MM.1S (cell line): ENCODE measurements at regions not wholly inside any gene's neighbourhood (a gene's known extent, or its start where the extent isn't known, plus 50 kb on each side); places are given as distances from the start of the nearest gene placed in this dataset.
"Not testable (repeated sequence)": the region's sequence is repeated elsewhere in the genome, so short reads cannot be mapped to it uniquely, and the experiment has no call there.

Experiments
- DNase-seq: peaks from one replicate; pipeline ENCODE4 v3.0.0-alpha.2; 2015
- H2AFZ ChIP-seq: fragments of 300-600 bp; sonication (generic); 2 replicates; pipeline ENCODE4 v1.6.0; 2016; ENCODE audit warnings: antibody characterized with exemption, low read length
- H3F3A ChIP-seq: fragments of 300-600 bp; sonication (generic); 2 replicates; pipeline ENCODE4 v1.6.1; 2016; ENCODE audit warnings: mild to moderate bottlenecking, antibody characterized with exemption, low read length, moderate library complexity, mixed read lengths; ENCODE audit not compliant: insufficient read depth
- H3K27ac ChIP-seq: fragments of 300-600 bp; sonication (generic); 2 replicates; pipeline ENCODE4 v1.5.1; 2016; ENCODE audit warnings: mild to moderate bottlenecking, low read length
- H3K27me3 ChIP-seq: fragments of 300-600 bp; sonication (generic); replicated peaks from 2 replicates; pipeline ENCODE4 v1.6.0; 2016; ENCODE audit warnings: low read length; ENCODE audit not compliant: insufficient read depth
- H3K36me3 ChIP-seq: fragments of 300-600 bp; sonication (generic); replicated peaks from 2 replicates; pipeline ENCODE4 v1.6.1; 2016; ENCODE audit warnings: mild to moderate bottlenecking, low read length, mixed read lengths; ENCODE audit not compliant: insufficient read depth
- H3K4me1 ChIP-seq: fragments of 300-600 bp; sonication (generic); 2 replicates; pipeline ENCODE4 v1.6.1; 2016; ENCODE audit warnings: low read length, mixed read lengths
- H3K4me2 ChIP-seq: fragments of 300-600 bp; sonication (generic); 2 replicates; pipeline ENCODE4 v1.6.0; 2016; ENCODE audit warnings: low read depth, low read length
- H3K4me3 ChIP-seq: fragments of 300-600 bp; sonication (generic); 2 replicates; pipeline ENCODE4 v1.5.1; 2016; ENCODE audit warnings: low read length, mixed read lengths
- H3K79me2 ChIP-seq: fragments of 300-600 bp; sonication (generic); 2 replicates; pipeline ENCODE4 v1.6.1; 2016; ENCODE audit warnings: mixed run types, low read length, mixed read lengths
- H3K9ac ChIP-seq: fragments of 300-600 bp; sonication (generic); 2 replicates; pipeline ENCODE4 v1.6.1; 2016; ENCODE audit warnings: low read length, mixed read lengths
- H3K9me2 ChIP-seq: fragments of 300-600 bp; sonication (generic); replicated peaks from 2 replicates; pipeline ENCODE4 v1.6.1; 2016; ENCODE audit warnings: mild to moderate bottlenecking, low read length, mixed read lengths; ENCODE audit not compliant: insufficient read depth
- H3K9me3 ChIP-seq: fragments of 300-600 bp; sonication (generic); replicated peaks from 2 replicates; pipeline ENCODE4 v1.6.1; 2016; ENCODE audit warnings: mild to moderate bottlenecking, low read length, mixed read lengths; ENCODE audit not compliant: insufficient read depth
- H4K20me1 ChIP-seq: fragments of 300-600 bp; sonication (generic); 2 replicates; pipeline ENCODE4 v1.6.1; 2016; ENCODE audit warnings: mild to moderate bottlenecking, low read length, moderate library complexity, mixed read lengths; ENCODE audit not compliant: insufficient read depth
- EZH2 ChIP-seq: fragments of 300-600 bp; sonication (generic); optimal IDR thresholded peaks from 2 replicates; pipeline ENCODE3; 2017; ENCODE audit warnings: low read depth, mild to moderate bottlenecking, antibody characterized with exemption, low read length, mixed read lengths
- EZH2phosphoT487 ChIP-seq: fragments of 300-600 bp; sonication (generic); IDR thresholded peaks from 2 replicates; pipeline ENCODE4 v1.6.1; 2018; ENCODE audit warnings: antibody characterized with exemption, low read length
- TF ChIP-seq, protein P1 (sequence below): fragments of 300-600 bp; sonication (generic); IDR thresholded peaks from 2 replicates; pipeline ENCODE4 v1.5.1; 2016; ENCODE audit warnings: antibody characterized with exemption, low read length, mixed read lengths

DNA sequence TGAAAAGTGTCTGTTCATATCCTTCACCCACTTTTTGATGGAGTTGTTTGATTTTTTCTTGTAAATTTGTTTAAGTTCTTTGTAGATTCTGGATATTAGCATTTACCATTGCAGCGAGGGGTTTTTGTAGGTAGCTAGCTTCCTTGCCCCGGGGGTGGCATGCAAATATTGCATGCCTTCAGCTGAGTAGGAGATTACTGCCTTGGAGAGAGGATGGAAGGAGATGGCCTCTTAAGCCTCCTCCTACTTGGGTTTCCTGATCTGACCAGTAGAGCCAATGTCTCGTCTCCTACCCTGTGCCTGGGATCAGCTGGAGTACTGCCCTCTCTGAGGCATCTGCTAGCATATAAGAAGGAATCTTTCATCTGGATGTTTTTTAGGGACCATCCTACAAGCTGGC is 134.4 kb upstream of the CCND2 start:
- Histone ChIP-seq H3K4me1 (peaks cover 36% of the 10 kb centered on the region), H3K27me3 (no peaks in the 10 kb centered on the region), H4K20me1 (no peaks in the 10 kb centered on the region), H3K9me2 (no peaks in the 10 kb centered on the region), H3F3A (peaks cover 21% of the 10 kb centered on the region; the same call in 1 of the 2 replicates), H3K4me2 (no peak overlapping the region), H3K9ac (no peak overlapping the region), H3K79me2 (no peaks in the 10 kb centered on the region), H3K27ac (no peak overlapping the region), H3K4me3 (no peak overlapping the region), H3K9me3 (no peaks in the 10 kb centered on the region), H2AFZ (no peak overlapping the region), H3K36me3 (no peaks in the 10 kb centered on the region)
- DNase-seq, result no peak
- TF ChIP-seq EZH2phosphoT487 (no peak), EZH2 (no peak)
- TF ChIP-seq, protein P1, sequence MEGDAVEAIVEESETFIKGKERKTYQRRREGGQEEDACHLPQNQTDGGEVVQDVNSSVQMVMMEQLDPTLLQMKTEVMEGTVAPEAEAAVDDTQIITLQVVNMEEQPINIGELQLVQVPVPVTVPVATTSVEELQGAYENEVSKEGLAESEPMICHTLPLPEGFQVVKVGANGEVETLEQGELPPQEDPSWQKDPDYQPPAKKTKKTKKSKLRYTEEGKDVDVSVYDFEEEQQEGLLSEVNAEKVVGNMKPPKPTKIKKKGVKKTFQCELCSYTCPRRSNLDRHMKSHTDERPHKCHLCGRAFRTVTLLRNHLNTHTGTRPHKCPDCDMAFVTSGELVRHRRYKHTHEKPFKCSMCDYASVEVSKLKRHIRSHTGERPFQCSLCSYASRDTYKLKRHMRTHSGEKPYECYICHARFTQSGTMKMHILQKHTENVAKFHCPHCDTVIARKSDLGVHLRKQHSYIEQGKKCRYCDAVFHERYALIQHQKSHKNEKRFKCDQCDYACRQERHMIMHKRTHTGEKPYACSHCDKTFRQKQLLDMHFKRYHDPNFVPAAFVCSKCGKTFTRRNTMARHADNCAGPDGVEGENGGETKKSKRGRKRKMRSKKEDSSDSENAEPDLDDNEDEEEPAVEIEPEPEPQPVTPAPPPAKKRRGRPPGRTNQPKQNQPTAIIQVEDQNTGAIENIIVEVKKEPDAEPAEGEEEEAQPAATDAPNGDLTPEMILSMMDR, result no peak

DNA sequence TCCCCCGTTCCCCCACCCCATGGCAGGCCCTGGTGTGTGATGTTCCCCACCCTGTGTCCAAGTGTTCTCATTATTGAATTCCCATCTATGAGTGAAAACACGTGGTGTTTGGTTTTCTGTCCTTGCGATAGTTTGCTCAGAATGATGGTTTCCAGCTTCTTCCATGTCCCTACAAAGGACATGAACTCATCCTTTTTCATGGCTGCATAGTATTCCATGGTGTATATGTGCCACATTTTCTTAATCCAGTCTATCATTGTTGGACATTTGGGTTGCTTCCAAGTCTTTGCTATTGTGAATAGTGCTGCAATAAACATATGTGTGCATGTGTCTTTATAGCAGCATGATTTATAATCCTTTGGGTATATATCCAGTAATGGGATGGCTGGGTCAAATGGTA is 135.0 kb upstream of the CCND2 start:
- DNase-seq, H3K79me2 ChIP-seq, H4K20me1 ChIP-seq: not testable (repeated sequence)

DNA sequence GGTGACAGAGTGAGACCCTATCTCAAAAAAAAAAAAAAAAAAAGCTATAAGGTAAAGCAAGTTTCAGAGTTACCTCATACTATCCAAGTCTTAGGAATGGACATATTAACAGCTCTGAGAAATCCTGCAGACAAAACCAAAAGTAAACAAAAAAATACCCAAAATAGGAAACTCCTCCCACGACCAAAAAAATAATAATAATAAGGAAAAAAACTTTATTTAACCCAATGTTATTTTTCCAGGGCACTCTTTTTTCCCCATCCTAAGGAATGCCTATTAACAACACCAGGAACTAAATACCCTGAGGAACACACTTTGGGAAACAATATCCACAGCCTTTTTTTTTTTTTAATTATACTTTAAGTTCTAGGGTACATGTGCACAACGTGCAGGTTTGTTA is 135.5 kb upstream of the CCND2 start:
- H4K20me1 ChIP-seq, result no peaks in the 10 kb centered on the region
- peaks cover 36% of the 10 kb centered on the region for H3K4me1 ChIP-seq
- TF ChIP-seq EZH2 (no peak), EZH2phosphoT487 (no peak)
- TF ChIP-seq, protein P1, result no peak
- H3K9me3 ChIP-seq, result no peaks in the 10 kb centered on the region
- no peaks in the 10 kb centered on the region for H3K9me2 ChIP-seq
- no peaks in the 10 kb centered on the region for H3K79me2 ChIP-seq
- no peak overlapping the region for H3K4me2 ChIP-seq
- no peak overlapping the region for H3K9ac ChIP-seq
- DNase-seq, result no peak
- H3F3A ChIP-seq, result peaks cover 13% of the 10 kb centered on the region; the same call in 1 of the 2 replicates
- H3K36me3 ChIP-seq, result no peaks in the 10 kb centered on the region
- H3K27me3 ChIP-seq, result no peaks in the 10 kb centered on the region
- no peak overlapping the region for H3K4me3 ChIP-seq
- no peak overlapping the region for H3K27ac ChIP-seq
- no peak overlapping the region for H2AFZ ChIP-seq

More for the DNA sequence above, 135.0 kb upstream of the CCND2 start:
- not testable (repeated sequence) for H3K27me3 ChIP-seq, H3K36me3 ChIP-seq, H3K4me2 ChIP-seq, H3K9ac ChIP-seq, H3K9me2 ChIP-seq, H3K27ac ChIP-seq, H2AFZ ChIP-seq, H3K4me3 ChIP-seq, H3K9me3 ChIP-seq
- H3F3A ChIP-seq, result peaks cover 16% of the 10 kb centered on the region; the same call in 1 of the 2 replicates
- H3K4me1 ChIP-seq, result peaks cover 36% of the 10 kb centered on the region

DNA sequence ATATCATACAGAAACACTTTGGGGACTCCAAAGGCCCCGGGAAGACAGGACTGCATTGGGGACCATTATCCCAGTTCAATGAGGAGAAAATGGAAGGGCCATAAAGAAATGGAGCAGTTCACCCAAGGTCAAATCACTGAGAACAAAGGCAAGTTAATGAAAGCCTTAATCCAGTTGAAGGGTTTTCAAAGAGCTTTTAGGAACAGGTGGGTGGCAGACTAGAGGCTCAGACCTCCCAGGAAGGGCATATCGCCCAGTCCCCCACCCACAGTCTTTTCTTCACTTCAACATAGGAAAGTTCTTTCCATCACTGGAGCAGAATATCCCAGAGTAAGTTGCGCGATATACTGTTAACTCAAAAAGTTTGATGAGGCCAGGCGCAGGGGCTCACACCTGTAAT is 136.1 kb upstream of the CCND2 start:
- H3K36me3 ChIP-seq, result no peaks in the 10 kb centered on the region
- no peak overlapping the region for H3K27ac ChIP-seq
- TF ChIP-seq, protein P1, result no peak
- TF ChIP-seq EZH2, result no peak
- H3K9me2 ChIP-seq, result no peaks in the 10 kb centered on the region
- no peak for DNase-seq
- no peaks in the 10 kb centered on the region for H4K20me1 ChIP-seq
- no peak overlapping the region for H3K4me3 ChIP-seq
- H3K4me1 ChIP-seq, result peaks cover 33% of the 10 kb centered on the region
- no peak overlapping the region for H2AFZ ChIP-seq
- peaks cover 8% of the 10 kb centered on the region; the same call in 1 of the 2 replicates for H3F3A ChIP-seq
- H3K9ac ChIP-seq, result no peak overlapping the region
- H3K4me2 ChIP-seq, result no peak overlapping the region
- H3K27me3 ChIP-seq, result no peaks in the 10 kb centered on the region
- no peaks in the 10 kb centered on the region for H3K79me2 ChIP-seq
- no peaks in the 10 kb centered on the region for H3K9me3 ChIP-seq
